ENCODE measurements at regions not wholly inside any gene's neighbourhood (a gene's known extent, or its start where the extent isn't known, plus 50 kb on each side); places are given as distances from the start of the nearest gene placed in this dataset.
"Not testable (repeated sequence)": the region's sequence is repeated elsewhere in the genome, so short reads cannot be mapped to it uniquely, and the experiment has no call there.

DNA sequence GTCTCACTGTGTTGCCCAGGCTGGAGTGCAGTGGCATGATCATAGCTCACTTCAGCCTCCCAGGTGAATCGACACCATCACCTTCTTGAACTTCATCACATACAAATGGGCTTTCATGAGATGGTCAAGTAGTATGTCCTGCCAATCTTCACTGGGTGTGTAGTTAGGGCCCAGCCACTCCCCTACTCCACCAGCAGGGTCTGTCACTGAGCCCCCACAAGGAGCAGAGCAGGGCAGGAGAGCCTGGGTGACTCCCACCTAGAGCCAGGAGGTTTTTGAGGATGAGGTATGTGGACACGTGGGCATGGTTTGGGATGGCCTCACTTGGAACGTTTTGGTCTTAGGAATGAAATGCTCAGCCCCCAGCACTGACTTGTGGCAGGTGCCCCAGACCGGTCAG is 4037.7 kb upstream of the TPTE start:
- not testable (repeated sequence) for DNase-seq (ENCODE audit: low read depth)

GRCh38 chr21:6486821-6487220 is 4034.6 kb upstream of the TPTE start:
- not testable (repeated sequence) for DNase-seq (ENCODE audit: low read depth)

- DNase-seq (ENCODE audit: low read depth): not testable (repeated sequence)
These were observed 4028.7 kb upstream of the TPTE start for GRCh38 chr21:6492691-6493090.

DNA sequence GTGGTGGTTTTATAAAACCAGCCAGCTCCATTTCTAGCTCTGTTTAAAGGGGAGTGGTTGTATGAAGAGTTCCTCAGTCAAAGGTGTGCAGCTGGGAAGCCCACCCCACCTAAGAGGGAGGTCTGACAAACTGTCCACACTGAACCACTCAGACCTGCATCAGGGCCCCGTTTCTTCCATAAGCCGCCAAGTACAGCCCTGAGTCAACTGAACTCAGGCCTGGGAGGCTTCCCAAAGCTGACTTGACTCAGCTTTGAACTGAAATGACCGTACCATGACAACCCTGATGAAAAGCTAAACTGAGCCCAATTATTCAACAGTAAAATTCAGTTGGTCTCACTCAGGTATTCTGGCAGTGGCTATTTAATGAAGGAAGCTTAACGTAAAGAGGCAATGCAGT is 4027.4 kb upstream of the TPTE start:
- DNase-seq (ENCODE audit: low read depth): not testable (repeated sequence)

- not testable (repeated sequence) for DNase-seq (ENCODE audit: low read depth)
These were observed 4025.0 kb upstream of the TPTE start for GRCh38 chr21:6496356-6496755.

DNA sequence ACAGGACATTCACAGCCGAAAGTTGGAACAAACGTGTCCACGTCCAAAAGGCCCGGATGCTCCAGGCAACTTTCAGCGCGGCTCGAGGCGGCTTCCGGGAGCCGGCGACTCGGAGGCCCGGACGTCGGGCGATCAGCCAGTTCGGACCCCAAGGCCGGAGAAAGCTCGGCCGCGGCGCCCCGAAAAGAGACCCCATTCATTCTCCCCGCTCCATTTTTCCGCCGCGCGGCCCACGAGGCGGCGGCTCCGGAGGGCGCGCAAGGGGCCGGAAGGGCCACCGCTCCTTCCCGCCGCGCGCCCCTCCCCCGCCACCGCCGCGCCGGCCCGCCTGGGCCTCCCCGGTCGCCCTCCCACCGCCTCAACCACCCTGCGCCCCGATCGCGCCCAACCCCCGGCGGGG is 4022.7 kb upstream of the TPTE start:
- not testable (repeated sequence) for DNase-seq (ENCODE audit: low read depth)

DNA sequence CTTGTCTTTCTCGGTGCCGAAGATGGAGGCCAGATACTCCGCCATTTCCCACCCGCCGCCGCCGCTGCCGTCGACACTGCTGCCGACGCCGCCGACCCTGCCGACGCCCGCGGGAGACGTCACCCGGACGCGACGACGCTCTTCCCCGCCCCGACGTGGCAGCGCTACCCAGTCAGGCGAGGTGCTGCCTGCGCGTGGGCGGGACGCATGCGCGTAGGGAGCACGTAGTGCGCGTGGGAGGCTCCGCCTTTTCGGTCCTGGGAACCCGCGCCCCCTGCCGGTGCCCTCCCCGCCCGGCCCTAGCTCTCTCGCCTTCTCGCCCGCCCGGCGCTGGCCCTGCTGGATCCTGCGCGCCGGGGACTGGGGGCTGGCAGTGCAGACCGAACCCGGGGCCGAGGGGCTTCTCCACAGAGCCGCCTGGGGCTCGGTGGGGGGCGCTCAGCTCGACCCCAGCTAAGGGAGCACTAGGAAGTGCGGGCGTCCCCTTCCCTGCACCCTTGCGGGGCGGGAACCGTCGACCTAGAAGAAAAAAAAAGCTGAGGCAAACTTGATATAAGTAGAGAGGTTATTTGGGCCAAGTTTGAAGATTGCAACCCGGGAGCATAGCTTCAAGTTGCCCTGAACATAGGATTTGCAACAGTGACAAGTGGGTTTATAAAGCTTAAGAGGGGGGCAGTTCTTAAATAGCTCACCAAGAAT is 4022.1 kb upstream of the TPTE start:
- DNase-seq (ENCODE audit: low read depth): not testable (repeated sequence)

GRCh38 chr21:6499866-6500265 is 4021.5 kb upstream of the TPTE start:
- not testable (repeated sequence) for DNase-seq (ENCODE audit: low read depth)

DNA sequence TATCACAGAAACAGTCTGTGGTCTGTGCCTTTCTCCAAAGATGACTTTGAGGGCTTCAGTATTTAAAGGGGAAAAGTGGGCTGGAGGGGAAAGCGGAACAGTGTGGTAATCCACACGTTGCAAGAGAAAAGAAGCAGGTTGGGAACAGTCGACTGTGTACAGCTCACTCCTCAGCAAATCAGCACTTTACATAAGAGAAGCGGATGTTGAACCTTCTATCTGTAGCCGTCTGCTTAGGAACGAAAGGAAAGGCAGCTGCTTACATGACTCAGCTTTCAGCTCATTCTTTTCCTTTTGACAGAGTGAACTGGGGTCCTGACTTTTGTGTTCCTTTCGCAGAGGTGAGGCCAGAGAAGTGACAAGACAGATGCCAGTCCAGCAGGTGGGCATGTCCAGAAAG is 4020.7 kb upstream of the TPTE start:
- DNase-seq (ENCODE audit: low read depth): not testable (repeated sequence)

DNA sequence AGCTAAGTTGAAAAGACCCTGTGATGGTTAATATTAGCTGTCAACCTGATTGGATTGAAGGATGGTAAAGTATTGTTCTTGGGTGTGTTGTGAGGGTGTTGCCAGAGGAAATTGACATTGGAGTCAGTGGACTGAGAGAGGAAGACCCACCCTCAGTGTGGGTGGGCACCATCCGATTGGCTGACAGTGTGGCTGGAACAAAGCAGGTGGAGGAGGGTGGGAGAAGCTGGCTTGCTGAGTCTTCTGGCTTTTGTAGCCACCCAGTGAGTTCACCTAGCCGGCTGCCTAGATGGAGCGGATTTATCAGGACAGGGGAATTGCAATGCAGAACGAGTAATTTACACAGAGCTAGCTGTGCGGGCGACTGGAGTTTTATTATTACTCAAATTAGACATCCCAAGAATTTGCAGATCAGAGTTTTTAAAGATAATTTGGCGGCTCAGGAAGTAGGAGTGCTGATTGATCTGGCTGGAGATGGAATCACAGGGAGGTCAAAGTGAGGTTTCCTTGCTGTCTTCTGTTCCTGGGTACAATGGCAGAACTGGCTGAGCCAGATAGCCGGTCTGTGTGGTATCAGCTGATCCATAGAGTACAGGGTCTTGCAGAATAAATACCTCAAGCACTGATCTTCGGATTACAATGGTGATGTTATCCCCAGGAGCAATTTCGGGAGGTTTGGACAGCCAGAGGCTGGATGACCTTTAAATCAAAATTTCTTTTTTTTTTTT is 4015.1 kb upstream of the TPTE start:
- not testable (repeated sequence) for DNase-seq (ENCODE audit: low read depth)

- not testable (repeated sequence) for DNase-seq (ENCODE audit: low read depth)
These were observed 4013.8 kb upstream of the TPTE start for GRCh38 chr21:6507632-6508031.

- DNase-seq (ENCODE audit: low read depth): not testable (repeated sequence)
These were observed 3999.6 kb upstream of the TPTE start for GRCh38 chr21:6521777-6522176.

- not testable (repeated sequence) for DNase-seq (ENCODE audit: low read depth)
These were observed 3995.2 kb upstream of the TPTE start for GRCh38 chr21:6526213-6526612.

GRCh38 chr21:6530655-6531054 is 3990.7 kb upstream of the TPTE start:
- not testable (repeated sequence) for DNase-seq (ENCODE audit: low read depth)

- DNase-seq (ENCODE audit: low read depth): not testable (repeated sequence)
These were observed 3988.1 kb upstream of the TPTE start for GRCh38 chr21:6533261-6533660.

- DNase-seq (ENCODE audit: low read depth): not testable (repeated sequence)
These were observed 3983.1 kb upstream of the TPTE start for GRCh38 chr21:6538320-6538719.

GRCh38 chr21:6539688-6540087 is 3981.7 kb upstream of the TPTE start:
- DNase-seq (ENCODE audit: low read depth): not testable (repeated sequence)

- DNase-seq (ENCODE audit: low read depth): not testable (repeated sequence)
These were observed 3980.3 kb upstream of the TPTE start for GRCh38 chr21:6541036-6541435.

DNA sequence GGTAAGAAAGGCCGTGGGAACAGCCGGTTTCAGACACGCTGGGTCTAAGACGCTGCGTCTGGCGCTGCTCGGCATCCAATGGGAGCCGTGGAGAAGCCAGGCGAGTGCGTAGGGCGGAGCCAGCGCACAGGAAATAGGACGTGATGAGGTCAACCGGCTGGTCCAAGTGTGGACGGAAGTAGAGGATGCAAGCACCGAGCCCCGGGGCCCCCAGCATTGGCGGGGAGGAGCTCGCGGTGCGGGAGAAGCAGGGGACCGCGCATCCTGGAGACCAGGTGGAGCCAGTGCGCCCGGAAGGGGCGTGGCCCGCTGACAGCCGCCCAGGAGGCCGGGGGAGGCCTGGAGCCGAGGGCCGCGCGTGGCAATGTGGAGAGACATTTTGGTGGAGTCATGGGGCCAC is 3976.1 kb upstream of the TPTE start:
- DNase-seq (ENCODE audit: low read depth): not testable (repeated sequence)

DNA sequence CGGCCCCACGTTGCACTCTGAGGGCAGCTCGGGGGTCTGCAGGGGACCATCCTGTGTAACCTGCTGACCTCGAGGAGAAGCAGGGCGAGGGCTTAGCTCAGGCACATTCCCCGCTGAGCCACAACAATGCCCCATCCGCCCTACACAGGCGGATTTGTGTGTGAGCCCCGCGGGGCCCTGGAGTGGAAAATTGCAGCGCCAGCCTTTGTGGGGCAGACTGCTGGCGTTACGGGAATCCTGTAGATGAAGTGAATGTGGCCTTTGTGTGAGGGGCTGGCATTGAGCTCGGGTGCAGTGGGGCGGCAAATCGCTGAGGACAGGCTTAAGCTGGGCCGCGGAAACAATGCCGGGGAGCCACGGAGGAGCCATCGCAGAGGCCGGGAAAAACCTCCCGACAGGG is 3970.3 kb upstream of the TPTE start:
- DNase-seq (ENCODE audit: low read depth): not testable (repeated sequence)

DNA sequence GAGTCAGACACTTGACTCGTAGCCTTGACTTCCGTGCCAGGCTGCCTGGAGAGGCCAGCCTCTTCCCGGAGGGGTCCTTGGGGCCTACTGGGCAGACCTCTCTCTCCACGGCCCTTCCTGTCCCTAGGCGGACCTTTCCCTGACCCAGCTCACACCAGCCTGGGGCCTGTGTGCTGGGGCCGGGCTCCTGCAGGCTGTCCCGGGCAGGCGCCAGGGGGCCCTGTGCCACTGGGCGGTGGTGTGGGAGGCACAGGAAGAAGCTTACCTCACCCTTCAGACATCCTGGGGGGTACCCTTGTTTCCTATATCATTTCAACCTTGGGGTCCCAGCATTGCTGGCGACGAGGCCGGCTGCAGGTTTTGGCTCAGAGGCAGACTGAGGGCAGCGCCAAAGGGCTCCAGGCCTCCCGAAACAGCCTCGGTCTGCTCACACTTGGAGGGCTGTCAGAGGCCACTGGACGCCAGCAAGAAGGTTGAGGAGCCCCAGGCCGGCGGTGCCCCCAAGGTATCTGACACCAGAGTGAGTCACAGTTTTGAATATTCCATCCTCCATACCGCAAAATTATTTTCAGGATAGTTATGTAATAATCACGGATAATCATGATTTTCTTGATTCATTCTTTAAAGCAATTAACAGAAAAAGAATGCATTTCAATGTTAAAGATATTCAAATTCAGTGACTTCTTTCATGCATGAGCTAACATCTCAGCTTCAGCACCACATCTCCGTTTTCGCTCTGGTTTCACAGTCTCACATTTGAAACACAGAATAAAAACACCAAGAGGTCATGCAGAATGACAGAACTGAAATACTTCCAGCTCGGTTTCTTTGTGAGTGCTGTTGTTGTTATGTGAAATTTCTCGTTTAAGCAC is 3967.6 kb upstream of the TPTE start:
- DNase-seq (ENCODE audit: low read depth): not testable (repeated sequence)
